NCI-H2107 (cell line): ENCODE measurements at regions not wholly inside any gene's neighbourhood (a gene's known extent, or its start where the extent isn't known, plus 50 kb on each side); places are given as distances from the start of the nearest gene placed in this dataset.
"Not testable (repeated sequence)": the region's sequence is repeated elsewhere in the genome, so short reads cannot be mapped to it uniquely, and the experiment has no call there.

Source experiments
- DNase-seq: peaks from one replicate; lab custom pipeline; 2025; lab: John Stamatoyannopoulos, UW

DNA sequence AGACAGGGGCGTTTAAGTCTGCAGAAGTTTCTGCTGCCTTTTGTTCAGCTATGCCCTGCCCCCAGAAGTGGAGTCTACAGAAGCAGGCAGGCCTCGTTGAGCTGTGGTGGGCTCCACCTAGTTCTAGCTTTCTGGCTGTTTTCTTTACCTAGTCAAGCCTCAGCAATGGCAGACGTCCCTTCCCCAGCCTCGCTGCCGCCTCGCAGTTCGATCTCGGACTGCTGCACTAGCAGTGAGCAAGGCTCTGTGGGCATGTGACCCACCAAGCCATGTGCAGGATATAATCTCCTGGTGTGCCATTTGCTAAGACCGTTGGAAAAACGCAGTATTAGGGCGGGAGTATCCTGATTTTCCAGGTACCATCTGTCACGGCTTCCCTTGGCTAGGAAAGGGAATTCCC, 742.7 kb upstream of the NRXN1 start:
- not testable (repeated sequence) for DNase-seq

DNA sequence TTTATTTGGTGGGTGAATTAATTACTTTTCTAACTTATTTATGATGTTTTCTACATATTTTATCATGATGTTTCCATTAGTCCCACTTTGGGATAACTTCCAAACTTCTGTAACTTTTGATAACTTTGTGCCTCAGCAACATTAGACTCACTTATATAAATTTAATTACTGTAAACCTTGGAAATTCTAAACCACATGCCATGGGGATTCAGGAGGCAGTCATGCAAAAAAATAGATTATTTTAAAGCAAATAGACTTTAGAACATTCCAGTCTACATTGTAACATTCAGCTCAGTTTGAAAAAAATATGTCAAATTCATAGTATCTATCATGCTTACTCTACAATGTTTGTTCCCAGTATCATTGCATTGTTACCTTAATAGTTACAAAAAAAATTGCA, 728.5 kb upstream of the NRXN1 start:
- DNase-seq = no peak

DNA sequence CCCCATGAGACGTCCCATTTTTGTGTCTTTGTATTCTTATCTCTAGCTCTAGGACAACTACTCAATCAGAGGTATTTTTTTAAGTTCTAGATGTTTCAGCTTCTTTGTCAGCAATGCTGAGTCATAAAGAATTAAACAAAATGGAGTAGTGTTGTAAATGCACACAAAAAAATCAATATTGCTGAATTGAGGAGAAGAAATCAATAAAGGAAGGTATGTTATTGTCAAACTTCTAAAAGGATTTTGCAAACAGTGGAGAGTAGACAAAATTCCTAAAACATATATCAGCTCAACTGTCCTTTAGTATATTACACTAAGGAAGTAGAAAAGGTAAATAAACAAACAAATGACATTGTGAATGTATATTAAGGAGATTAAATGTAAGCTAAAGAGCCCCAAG, 726.1 kb upstream of the NRXN1 start:
- no peak for DNase-seq

DNA sequence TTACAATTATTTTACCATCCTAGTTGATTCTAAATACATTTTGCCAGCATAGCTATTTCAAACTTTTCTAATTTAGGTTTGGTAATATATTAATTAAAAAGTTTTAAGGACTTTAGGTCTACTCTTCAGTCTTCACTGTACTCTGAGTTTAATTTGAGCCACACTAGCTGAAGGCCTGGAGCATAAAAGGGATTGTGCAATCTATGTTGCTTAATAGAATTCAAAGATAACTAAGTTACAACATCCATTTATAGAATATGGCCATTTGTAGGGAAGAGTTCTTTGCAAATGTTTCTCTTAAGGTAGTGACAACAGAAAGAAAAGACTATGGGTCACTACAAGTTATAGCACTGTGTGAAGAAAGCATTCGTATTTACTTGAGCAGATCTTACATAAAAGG, 702.2 kb upstream of the NRXN1 start:
- DNase-seq = no peak

DNA sequence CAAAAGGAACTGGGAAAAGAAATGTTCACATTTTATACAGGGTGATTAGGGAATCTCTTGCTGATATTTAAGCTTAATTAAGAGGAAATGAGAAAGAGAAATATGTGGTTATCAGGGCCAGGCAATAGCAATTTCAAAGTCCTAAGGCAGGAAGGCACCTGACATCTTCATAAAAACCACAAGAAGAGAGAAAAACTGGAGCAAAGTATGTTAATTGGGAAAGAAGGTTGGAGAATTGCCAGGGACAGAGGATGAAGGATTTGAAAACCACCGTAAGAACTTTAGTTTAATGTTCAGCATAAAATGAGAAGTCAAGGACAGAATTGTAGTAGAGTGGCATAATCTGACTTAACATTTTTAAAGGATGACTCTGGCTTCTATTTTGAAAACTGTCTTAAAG, 691.8 kb upstream of the NRXN1 start:
- DNase-seq = no peak

DNA sequence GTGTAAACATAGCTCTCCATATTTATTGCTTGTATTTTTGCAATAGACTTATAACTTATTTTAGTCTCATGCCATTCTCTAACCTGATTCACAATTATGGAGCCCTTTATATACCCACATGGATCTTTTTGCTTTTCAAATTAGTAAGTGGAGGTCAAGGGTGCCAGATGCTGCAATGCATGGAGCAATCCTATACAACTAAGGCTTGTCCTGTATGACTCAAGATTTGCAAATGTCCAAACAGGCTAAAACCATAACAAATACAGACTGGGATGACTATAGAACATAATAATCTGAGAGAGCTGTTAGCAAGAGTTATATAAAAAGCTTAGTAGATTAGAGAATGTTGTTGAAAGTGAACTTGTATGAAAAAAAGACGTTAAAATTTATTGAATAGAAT, 690.4 kb upstream of the NRXN1 start:
- DNase-seq = no peak

DNA sequence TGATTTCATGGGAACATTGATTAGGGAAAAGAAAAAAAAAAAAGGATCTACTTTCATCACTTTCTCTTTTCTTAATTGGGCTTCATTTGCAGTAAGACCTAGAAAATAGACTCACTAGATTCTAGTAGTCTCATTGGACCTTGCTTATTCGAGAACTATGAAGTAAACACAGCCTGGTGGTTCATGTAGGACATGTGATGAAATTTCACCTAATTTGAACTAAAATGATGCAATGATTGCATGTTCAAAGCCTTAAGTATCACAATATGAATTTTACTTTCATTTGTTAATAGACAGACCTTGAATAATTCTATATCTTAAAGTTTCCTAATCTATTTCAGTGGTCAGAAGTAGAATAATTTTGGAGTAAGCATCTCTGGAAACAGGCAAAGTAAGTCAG, 688.9 kb upstream of the NRXN1 start:
- no peak for DNase-seq

DNA sequence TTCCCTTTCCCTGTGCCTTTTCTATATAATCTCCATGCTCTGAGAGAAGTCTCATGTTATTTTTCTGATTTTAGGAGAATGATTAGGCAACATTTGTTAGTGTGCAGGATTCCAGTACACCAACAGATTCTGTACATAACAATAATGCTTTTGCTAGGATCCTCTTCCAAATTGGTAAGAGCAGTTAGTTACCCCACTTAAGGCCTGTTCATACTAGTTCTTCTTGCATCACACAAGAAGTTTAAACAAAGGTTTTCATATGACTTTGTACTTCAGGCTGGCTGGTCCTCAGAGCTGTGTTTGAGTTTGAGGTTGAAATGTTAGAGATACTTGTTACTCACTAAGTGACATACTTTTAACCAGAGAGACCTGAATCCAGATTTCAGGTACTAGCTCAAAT, 686.9 kb upstream of the NRXN1 start:
- no peak for DNase-seq

DNA sequence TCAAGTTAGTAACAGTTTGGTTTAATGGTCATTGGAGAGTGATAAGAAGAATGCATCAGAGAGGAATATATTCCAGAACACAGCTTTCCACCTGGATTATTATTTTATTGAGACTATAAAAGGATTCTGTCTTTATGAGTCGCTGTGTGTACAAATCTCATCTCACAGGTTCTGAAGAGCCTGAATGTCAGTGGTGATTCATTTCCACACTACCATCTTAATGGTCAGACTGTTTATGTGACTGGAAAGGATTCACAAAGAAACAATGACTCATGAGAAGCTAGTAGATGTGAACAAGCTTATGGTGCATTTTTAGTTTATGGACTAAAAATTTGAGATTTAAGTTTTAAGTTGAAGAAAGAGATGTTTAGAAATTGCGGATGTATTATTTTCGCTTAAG, 685.4 kb upstream of the NRXN1 start:
- DNase-seq = no peak

DNA sequence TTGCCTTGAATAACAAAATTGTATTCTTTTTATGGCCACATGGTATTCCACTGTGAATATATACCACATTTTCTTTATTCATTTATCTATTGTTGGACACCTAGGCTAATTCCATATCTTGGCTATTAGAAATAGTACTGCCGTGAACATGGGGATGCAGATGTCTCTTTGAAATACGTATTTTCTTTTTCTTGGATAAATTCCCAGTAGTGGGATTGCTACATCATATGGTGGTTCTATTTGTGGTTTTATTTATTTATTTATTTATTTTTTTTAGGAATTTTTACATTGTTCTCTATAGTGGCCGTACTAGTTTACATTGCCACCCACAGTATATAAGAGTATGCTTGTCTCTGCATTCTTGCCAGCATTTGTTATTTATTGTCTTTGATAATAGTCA, 679.8 kb upstream of the NRXN1 start:
- DNase-seq = no peak

DNA sequence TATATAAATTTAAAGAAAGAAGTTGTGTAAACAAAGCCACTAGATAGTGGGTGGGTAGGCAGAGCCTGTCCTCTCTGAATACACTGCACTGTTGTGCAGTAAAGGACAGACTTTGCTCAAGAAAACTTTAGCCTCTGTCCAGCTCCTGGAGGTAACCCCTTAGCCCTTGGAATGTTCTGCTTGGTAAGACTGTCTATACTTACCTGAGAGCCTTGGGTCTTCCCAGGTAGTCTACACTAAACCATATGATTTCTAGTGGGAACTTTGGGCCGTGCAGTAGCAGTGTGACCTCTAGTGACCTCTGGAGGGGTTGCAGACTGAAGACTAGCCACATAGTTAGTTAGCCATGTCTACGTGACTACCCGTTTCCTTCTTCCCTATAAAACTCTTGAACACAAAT, 678.3 kb upstream of the NRXN1 start:
- DNase-seq = no peak

DNA sequence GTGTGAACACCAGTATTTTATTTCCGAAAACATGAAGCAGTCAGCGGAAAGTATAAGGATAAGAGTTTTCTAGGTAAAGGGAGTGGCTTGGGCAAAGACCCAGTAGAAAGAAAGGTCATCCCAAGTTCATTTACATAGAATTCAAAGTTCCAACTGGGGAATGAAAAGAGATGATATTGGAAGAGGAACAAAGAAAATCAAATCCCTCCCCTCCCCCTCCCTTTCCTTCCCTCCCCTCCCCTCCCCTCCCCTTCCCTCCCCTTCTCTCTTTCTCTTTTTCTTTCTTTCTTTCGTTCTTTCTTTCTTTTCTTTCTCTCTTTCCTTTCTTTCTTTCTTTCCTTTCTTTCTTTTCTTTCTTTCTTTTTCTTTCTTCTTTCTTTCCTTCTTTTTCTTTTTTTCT, 675.7 kb upstream of the NRXN1 start:
- no peak for DNase-seq

DNA sequence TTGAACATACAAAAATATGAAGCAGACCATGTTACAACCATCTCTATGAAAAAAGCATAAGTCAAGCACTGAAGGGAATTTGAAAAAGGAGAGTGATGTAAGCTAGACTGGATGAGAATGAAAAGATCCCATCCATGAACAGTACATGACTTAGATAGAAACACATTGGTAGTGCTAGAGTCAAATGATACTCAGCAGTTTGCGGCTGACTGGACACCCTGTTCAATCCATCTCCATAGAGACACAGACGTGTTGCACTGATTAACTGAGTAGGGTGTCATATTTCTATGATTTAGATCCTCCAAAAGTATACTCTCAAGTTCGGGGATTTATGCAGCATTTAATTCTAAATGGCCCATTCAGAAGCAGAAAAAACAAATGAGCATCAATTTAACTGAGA, 674.3 kb upstream of the NRXN1 start:
- DNase-seq = peak; percentile 3

DNA sequence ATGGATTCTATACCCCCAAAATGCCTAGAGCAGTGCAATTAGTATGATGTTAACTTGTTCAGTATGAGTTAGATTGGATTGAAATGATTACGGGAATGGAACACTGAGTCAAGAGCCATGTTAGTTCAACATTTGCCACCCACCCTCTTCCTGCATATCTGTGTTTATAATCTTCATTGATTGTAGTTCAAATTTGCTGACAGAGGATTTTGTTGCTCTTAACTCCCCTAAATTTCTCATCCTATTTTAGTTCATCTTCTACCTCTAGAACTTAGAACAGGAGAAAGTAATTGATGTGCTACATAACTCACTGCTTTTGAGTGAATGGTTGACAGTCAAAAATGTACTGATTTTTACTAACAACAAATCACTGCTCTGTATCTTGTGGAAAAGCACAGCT, 673.5 kb upstream of the NRXN1 start:
- DNase-seq = no peak

DNA sequence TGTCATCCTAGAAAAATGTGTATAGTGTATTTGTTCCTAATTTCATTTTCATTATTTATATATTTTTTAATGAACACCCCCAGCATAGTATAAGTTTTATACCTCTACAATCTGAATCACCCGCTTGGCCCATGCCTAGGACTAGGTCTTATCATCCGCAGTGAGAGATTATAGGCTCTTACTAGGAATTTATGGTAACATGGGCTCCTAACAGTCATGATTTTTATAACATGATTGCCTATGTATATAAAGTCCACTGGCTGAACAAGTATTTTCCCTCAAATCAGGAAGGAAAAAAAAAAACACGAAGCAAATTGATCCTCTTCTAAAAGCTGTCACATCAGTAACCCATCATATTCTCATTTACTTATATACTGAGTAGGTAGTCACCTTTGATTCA, 666.1 kb upstream of the NRXN1 start:
- DNase-seq = no peak

DNA sequence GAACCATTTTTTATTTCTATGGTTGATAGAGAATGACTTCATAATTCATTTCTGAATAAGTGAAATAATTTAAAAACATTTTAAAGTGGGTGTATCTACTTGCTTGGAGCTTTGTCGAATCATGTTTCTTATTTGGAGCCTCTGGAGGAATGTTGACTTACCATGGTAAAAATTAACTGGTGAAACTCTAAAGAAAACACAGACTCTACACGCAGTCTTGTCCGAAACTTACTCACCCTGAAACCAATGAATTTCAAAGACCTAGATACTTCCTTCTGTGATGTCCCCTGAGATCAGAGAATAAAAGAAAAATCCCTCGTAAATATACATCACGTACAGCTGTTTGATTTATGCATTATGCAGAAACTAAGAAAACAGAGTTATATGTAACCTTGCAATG, 665.2 kb upstream of the NRXN1 start:
- DNase-seq = no peak

DNA sequence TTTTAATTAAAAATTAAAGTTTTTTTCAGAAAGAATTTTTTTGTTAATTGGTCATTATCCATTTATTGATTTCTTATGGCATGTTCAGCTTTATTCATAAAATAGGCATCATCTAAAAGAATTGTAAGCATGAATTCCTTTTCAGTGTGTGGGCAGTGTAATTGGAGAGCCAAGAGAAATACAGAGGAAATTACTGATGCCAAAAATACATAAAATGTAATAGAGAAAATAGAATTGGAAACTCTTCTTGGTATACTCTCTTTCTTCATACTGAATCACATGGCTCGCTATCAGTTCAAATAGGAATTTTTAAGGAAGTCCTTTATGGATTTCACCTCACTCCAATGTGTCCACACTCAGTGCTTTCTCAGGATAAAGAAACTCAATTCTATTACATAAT, 663.6 kb upstream of the NRXN1 start:
- no peak for DNase-seq

DNA sequence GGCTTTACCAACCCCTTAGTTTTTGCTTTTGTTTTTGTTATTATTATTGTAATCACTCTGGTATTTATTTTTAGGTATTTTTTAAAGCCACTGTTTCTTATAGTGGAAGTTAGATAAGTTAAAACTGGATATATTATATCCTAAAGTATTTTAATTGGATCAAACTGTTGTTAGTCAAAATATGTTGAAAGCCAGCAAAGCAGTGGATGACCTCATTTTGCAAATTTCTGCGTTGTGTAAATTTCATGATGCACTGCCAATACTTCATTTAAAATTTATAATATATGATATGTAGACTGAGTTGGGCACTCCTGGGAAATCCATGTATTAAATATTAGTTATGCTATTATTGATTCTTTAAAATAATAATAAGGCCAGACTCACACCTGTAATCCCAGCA, 661.7 kb upstream of the NRXN1 start:
- no peak for DNase-seq

DNA sequence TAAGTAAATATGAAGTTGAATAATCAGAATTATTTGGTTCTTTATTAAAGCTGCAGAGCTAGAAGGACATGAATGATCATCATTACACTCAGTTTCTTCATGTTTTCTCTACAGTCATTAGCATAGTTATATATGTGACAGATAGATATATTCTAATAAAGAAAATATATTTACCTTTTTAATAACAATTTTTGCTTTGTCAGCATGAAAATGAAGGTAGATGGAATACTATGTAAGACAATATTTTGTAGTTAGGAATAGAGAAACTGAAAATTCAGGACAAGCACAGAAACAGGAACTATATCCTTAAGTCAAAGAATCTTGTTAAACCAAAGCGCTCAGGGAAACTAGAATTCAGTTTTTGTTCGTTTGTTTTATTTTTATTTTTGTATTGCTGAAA, 649.9 kb upstream of the NRXN1 start:
- DNase-seq = no peak

DNA sequence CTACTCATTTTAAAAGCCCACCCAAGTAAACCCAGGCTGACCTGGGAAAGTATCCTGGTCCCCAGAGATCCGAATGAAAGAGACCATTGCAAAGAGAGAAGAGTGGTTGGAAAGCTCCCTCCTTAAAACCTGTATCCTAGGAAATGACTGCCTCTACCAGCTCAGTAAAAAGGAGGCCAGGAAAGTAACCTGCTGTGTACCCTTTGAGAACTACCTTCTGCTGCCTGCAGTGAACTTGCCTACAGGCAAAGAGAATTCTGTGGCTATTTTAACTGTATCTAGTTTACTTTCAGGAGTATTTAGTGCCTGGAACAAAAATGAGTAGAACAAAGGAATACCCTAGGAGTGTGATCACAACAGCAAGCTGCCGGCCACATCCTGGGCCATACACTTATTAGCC, 641.7 kb upstream of the NRXN1 start:
- no peak for DNase-seq

DNA sequence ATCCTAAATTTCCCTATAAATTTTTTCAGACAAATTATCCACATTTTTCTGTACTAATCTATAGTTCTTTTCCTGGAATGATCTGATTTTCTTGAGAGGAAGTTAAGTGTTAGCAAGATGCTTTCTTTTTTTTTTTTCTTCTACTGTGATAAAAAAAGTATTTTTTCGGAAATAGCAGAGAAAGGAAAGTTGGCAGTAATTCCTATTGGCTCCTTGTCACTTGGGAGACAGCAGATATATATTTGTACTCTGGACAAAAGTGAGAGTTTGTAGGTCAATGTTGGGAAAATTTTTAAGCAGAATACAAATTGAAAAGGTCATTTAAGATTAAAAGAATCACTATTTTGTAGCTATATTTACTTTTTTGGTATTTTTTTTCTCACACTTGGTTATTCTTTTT, 635.7 kb upstream of the NRXN1 start:
- DNase-seq = no peak

DNA sequence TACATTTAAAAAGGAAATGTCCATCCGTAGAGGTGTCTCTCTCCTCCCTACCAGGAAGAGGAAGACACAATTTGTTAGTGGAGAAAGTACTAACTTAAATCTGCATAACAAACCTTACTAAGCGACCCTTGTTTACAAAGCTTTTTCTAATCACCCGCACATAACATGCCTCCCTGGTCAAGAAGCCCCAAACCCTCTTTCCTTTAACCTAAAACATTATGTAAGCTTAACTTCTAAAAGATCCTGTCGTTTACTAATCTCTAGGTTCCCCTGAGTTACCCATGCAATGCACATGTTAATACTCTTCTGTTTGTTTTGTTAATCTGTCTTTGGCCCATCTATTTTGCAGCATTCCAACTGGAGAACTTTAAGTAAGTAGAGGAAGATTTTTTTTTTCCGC, 630.3 kb upstream of the NRXN1 start:
- no peak for DNase-seq

DNA sequence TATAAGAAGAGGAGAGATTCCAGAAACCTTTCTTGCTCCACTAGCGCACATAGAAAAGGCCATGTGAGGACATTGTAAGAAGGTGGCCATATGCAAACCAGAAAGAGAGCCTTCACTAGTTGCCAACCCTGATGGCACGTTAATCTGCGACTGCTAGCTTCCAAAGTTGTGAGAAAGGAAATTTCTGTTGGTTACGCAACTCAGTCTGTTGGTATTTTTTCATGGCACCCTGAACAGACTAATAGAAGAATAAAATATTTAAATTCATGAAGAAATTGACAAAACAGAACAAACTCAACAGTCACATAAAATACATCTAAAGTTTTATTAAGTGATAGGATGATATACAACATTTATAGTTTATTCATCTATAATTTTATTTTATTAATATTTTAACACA, 625.9 kb upstream of the NRXN1 start:
- no peak for DNase-seq

DNA sequence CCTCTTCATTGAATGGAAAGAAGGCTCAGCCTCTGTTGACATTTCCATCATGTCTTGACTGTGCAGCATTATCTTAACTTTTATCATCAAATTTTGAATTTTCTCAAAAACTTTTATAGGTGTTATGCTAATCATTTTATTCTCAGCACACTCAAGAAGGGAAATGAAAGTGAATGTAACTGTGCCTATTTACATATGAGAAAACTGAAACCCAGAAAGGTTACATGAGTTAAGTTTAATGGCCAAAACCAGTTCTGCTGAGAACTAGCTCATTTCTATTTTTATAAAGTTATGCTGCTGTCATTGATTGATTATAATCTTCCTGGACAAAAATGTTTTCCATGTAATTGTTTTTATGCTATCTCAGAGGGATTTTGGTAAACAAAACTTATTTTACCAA, 618.8 kb upstream of the NRXN1 start:
- no peak for DNase-seq

DNA sequence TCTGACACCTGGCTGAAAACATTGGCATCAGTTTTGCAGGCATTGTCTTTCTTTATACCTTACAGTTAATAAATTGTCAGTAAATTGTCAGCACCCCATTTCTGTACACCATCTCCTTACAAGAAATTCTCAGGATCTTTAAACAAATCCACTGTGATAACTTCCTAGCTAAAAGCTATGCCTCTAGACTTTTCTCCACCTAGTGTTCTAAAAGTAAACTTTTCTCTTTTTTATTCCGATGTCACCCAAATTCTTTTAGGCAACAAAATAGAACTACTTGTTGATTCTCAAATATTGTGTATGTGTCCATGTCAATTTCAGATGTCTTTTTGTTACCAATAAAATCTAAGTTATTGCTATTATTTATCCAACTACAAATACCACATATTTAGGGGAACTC, 617.4 kb upstream of the NRXN1 start:
- no peak for DNase-seq

DNA sequence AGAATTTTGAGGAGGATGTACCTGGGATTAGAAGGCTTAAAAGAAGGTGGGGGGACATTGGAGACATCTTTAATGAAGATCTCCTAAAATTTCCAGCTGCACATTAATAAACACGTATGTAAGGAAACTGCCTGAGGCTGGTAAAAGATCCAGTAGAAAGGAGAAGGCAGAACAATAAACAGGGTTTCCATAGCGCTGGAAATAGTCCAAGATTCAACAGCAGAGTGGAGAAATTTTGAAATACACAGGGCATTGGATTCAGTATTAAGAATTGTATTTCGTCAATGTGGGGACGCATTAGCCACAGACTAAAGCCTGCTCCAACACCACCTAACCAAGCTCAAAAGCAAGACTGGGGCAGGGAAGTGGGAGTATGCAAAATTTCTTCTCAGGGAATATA, 606.9 kb upstream of the NRXN1 start:
- DNase-seq = no peak
